ENCODE measurements at regions not wholly inside any gene's neighbourhood (a gene's known extent, or its start where the extent isn't known, plus 50 kb on each side); places are given as distances from the start of the nearest gene placed in this dataset.
"Not testable (repeated sequence)": the region's sequence is repeated elsewhere in the genome, so short reads cannot be mapped to it uniquely, and the experiment has no call there.

DNA sequence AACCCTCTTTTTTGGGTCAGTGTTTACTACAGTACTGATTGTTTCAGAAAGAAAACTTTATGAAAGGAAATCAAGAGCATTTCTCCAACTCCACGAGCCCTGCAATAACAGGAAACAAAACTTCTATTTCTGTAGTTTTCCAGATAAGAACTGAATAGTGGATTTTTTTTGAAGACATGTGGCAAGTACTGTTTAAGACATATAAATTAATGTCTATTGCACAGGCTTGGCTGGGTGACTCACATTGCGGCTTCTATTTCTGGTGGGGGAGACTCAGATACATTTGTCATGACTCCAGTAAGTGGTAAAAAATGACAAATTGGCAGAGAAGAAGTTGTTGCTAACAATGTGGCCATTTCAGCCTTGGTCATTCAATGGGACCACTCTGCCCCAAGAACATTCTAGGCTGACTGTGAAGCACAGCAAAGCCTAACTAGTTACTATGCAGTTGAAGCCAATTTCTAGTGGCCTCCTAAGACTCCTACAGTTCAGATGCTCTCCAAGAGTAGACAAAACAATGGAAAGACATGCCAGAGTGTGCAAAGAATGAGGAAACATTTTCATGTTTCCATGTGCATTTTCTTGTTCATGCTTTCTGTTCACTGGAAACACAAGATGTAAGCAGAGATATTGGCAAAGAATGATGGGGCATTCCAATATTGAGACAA lies 200.9 kb downstream of the EDN1 start:
- DNase-seq, result no peak
- in situ Hi-C loops (cut with MboI; ENCODE audit: low pct_unique_long_range_greater_than_20kb, low sequenced_read_pairs), result no loop called here

DNA sequence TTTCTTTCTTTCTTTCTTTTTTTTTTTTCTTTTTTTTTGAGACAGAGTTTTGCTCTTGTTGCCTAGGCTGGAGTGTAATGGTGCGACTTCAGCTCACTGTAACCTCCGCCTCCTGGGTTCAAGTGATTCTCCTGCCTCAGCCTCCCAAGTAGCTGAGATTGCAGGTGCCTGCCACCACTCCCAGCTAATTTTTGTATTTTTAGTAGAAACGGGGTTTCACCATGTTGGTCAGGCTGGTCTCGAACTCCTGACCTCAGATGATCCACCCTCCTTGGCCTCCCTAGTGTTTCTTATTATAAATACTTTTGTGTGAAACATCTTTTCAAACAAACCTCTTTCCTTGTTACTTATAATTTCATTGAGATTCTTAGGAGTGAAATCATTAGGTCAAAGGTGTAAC lies 202.8 kb downstream of the EDN1 start:
- in situ Hi-C loops (cut with MboI; ENCODE audit: low pct_unique_long_range_greater_than_20kb, low sequenced_read_pairs); DNase-seq: not testable (repeated sequence)

DNA sequence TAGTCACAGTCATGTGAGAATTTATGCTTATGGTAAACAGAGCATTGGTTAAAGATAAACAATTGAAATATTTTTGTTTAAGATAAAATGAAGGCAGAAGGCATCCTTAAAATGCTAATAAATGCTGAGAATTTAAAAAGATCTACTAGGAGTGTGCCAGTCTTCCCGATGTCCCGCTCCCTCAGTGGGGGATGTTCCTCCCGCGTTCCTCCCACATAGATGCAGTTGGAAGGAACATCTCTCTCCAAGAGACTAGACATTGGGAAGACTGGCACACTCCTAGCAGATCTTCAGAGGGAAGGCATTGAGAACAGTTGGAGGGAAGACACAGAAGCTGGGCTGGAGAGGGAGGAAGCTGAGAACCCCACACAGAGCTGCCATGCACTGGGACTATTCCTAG lies 203.3 kb downstream of the EDN1 start:
- in situ Hi-C loops (cut with MboI; ENCODE audit: low pct_unique_long_range_greater_than_20kb, low sequenced_read_pairs), result no loop called here
- no peak for DNase-seq

DNA sequence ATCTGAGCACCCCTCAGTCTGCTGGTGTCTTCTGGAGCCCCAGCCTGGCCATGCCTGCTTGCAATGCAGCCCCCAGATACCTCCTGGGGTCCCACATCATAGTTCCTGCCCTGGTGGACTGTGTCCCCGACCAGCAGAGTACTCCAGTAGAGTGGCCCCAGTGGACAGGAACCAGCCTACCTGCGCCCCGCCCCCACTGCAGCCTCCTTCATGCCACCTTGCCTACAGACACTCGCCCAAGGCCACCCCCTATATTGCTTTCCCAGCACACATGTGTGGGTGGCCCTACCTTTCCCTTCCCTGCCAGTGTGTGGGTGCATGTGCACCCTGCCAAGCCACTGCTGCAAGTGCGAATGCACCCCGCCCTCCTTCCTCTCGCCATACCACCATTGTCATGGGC lies 204.0 kb downstream of the EDN1 start:
- DNase-seq, result no peak
- in situ Hi-C loops (cut with MboI; ENCODE audit: low pct_unique_long_range_greater_than_20kb, low sequenced_read_pairs), result no loop called here

DNA sequence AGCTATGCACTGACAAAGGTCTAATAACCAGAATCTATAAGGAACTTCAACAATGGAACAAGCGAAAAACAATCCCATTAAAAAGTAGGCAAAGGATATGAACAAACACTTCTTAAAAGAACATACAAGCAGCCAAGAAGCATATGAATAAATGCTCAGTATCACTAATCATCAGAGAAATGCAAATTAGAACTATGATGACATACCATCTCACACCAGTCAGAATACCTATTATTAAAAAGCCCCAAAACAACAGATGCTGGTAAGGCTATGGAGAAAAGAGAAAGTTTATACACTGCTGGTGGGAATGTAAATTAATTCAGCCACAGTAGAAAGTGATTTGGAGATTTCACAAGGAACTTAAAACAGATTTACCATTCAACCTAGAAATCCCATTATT lies 211.8 kb downstream of the EDN1 start:
- no peak for DNase-seq
- in situ Hi-C loops (cut with MboI; ENCODE audit: low pct_unique_long_range_greater_than_20kb, low sequenced_read_pairs), result no loop called here

DNA sequence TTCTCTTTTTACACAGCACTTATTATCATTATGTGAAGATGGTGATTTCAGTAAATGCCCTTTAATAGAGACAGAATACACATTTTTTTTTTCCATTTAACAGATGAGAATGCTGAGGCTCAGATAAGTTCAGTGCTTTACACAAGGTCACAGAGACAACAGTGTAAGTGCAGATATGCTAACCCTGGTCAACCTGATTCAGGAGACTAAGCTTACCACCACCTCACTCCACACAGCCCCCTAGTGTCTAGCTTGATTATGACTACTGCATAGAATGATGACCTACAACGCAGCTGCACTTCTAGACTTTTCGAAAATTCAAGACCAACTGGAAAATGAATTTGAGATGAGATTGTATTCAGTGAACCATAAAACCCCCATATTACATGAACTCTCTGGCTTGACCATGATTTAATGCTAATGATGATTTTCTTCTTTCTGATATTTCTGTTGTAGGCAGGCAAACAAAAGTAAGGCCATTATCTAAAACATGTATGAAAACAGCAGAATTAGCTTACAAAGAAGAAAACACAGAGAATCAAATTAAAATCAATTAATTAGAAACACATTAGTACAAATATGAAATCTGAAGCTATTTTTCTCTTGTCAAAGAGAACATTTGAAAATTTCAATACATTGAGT lies 212.1 kb upstream of the PHACTR1 start:
- peak; percentile 51 for DNase-seq

DNA sequence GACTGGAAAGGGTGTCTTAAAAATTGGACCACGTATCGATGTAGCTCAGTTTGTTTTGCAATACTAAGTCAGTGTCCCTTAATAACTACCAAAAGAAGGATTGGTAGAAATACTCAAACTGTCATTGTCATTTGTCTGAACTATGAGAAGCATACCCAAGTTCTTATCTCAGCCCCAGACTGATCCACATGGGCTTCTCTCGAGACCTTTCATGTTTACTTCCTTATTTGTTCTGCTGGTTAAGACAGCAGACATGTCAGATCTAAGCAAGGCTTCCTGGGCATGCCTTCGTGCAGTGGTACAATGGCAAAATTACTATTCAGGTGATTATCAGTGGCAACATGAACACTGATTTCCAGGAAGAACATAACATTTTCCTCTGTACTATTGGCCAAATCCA lies 211.1 kb upstream of the PHACTR1 start:
- in situ Hi-C loops (cut with MboI; ENCODE audit: low pct_unique_long_range_greater_than_20kb, low sequenced_read_pairs), result no loop called here
- DNase-seq, result no peak

More for the DNA sequence above, 212.1 kb upstream of the PHACTR1 start:
- in situ Hi-C loops (cut with MboI; ENCODE audit: low pct_unique_long_range_greater_than_20kb, low sequenced_read_pairs), result no loop called here

DNA sequence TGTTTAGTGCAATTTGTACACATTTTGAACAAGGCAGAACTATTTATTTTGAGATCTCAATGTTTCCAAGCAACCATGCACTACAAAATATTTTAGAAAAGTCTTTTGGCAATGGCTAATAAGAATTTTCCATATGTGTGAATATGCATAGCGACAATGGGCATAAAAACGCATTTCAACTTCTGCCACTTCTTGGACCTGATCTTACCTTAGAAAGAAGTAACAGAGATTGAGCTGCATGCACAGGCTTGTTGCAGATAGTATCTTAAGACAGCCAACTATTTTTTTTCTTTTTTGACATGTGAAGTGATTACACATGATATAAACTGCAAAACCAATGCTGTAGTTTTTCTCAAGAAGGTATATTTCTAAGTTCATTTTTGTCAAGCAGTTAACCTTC lies 210.4 kb upstream of the PHACTR1 start:
- in situ Hi-C loops (cut with MboI; ENCODE audit: low pct_unique_long_range_greater_than_20kb, low sequenced_read_pairs), result no loop called here

DNA sequence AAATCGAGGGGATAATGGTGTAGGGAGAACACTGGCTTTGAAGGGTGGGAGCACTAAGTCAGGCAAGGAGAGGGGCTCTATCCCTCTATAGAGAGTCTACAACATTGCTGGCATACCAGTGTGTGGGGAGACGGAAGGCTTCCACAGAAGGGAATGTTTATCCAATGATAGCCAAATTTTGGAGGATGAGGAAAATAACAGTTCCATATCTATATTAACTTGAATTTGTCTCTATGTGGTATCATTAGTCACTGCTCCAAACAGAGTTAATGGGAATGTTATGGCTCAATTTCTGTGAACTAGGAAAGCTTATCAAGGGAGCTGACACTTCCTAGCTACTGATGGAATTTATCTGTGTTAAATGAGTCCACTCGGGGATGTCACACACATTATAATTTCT lies 208.9 kb upstream of the PHACTR1 start:
- in situ Hi-C loops (cut with MboI; ENCODE audit: low pct_unique_long_range_greater_than_20kb, low sequenced_read_pairs), result no loop called here
- no peak for DNase-seq

More for the DNA sequence above, 210.4 kb upstream of the PHACTR1 start:
- no peak for DNase-seq

DNA sequence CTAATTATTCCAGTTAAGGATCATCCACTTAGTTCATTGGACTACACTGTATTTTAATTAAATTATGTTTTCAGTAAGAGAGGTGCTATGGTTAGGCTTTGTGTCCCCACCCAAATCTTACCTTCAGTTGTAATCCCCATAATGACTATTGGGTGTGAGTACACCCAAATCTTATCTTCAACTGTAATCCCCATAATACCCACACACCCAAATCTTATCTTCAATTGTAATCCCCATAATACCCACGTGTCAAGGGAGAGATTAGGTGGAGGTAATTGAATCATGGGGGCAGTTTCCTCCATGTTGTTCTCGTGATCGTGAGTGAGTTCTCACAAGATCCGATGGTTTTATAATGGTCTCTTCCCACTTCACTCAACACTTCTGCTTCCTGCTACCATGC lies 208.0 kb upstream of the PHACTR1 start:
- DNase-seq, result no peak
- in situ Hi-C loops (cut with MboI; ENCODE audit: low pct_unique_long_range_greater_than_20kb, low sequenced_read_pairs), result no loop called here

DNA sequence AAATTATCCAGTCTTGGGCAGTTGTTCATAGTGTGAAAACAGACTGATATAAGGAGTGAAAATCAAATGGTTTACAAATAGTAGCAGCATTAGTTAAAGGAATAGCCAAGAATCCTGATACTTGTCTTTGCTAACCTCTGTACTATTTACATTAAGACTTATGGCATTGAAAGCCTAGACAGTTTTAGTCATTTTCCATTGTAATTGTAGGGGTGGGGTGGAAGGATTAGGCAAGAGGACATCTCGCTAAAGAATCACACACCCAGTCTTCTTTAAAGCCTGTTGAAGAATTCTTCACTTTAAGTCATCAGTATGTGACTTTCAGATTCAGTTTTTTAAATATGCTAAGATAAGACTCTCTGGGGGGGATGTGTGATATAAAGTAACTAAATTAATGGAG lies 207.5 kb upstream of the PHACTR1 start:
- DNase-seq, result no peak
- in situ Hi-C loops (cut with MboI; ENCODE audit: low pct_unique_long_range_greater_than_20kb, low sequenced_read_pairs), result no loop called here

DNA sequence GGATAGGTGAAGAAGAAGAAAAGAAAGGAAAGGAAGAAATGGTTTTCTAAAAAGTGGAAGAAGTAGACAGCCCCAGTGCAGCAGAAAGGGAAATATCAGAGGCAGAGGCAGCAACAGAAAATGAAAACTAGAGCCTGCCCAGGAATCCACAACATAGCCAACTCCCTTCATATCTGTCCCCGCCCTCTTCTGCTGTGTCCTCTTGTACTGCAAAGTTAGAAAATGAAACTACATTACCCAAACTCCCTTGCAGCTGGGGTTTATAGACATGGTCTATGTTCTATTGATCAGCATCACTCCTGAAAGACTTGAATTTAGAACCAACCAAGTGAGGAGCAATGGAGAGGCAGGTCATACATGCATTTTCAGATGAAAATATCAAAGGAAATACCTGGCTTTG lies 200.5 kb upstream of the PHACTR1 start:
- in situ Hi-C loops (cut with MboI; ENCODE audit: low pct_unique_long_range_greater_than_20kb, low sequenced_read_pairs), result no loop called here
- no peak for DNase-seq

DNA sequence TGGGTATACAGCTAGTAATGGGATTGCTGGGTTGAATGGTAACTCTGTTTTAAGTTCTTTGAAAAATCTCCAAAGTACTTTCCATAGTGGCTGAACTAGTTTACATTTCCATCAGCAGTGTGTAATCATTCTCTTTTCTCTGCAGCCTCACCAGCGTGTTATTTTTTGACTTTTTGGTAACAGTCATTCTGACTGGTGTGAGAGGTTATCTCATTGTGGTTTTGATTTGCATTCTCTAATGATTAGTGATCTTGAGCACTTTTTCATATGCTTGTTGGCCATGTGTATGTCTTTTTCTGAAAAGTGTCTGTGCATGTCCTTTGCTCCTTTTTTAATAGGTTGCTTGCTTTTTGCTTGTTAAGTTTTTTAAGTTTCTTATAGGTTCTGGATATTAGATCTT lies 194.2 kb upstream of the PHACTR1 start:
- no peak for DNase-seq
- in situ Hi-C loops (cut with MboI; ENCODE audit: low pct_unique_long_range_greater_than_20kb, low sequenced_read_pairs), result no loop called here

DNA sequence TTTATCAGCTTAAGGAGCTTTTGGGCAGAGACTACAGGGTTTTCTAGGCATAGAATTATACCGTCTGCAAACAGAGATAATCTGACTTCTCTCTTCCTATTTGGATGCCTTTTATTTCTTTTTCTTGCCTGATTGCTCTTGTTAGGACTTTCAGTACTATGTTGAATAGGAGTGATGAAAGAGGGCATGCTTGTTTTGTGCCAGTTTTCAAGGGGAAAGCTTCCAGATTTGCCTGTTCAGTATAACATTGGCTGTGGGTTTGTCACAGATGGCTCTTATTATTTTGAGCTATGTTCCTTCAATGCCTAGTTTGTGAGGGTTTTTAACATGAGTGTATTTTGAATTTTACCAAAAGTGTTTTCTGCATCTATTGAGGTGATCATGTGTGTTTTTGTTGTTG lies 192.8 kb upstream of the PHACTR1 start:
- in situ Hi-C loops (cut with MboI; ENCODE audit: low pct_unique_long_range_greater_than_20kb, low sequenced_read_pairs), result no loop called here

DNA sequence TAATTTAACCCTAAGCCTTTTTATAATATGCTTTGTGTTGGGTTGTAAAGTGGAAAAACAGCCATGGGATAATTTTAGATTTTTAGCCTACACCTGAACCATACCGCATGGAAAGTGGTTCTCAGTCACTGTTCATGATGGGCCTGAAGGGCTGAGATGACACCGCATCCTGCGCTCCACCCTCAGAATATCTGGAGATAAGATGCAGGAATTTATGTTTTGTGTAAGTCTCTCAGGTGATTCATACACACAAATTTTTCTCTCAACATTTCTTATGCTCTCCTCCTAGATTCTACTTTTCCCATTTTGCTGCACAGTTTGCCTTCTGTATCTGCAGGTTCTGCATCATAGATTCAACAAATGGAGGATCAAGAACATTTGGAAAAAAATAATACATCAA lies 191.3 kb upstream of the PHACTR1 start:
- in situ Hi-C loops (cut with MboI; ENCODE audit: low pct_unique_long_range_greater_than_20kb, low sequenced_read_pairs), result no loop called here
- DNase-seq, result no peak

More for the DNA sequence above, 192.8 kb upstream of the PHACTR1 start:
- no peak for DNase-seq

DNA sequence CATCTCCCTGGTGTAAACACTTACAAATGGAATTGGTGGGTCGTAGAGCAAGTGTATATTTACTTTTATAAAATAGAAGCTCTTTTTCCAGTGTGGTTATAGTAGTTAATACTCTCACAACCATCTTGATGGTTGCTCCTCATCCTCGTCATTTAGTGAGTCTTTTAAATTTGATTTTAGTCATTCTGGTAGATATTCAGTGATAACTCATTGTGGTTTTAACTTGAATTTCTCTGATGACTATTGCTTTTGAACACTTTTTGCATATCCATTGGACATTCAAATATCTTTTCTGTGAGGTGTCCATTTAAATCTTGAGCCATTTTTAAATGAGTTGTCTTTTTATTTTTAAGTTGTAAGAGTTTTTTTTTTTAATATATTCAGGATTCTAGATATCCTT lies 189.2 kb upstream of the PHACTR1 start:
- DNase-seq, result no peak

DNA sequence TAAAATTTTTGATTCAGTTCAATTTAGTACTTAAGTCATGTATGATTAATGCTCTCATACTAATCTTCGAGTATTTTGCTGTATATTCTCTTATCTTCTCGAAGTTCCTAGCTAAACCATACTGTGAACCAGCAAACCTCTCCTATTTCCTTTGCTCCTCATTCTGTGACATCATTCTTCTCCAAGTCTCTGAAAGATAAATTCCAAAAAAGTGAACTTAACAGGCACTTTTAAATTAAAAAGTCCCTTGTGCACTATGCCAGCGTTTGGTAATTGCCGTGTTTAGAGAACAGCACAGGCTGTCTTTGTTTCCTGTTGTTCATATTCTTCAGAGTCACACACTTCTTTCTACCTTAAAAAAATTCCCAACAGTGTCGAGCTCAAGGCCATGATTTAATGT lies 188.4 kb upstream of the PHACTR1 start:
- in situ Hi-C loops (cut with MboI; ENCODE audit: low pct_unique_long_range_greater_than_20kb, low sequenced_read_pairs), result no loop called here
- DNase-seq, result no peak

More for the DNA sequence above, 189.2 kb upstream of the PHACTR1 start:
- in situ Hi-C loops (cut with MboI; ENCODE audit: low pct_unique_long_range_greater_than_20kb, low sequenced_read_pairs), result no loop called here

DNA sequence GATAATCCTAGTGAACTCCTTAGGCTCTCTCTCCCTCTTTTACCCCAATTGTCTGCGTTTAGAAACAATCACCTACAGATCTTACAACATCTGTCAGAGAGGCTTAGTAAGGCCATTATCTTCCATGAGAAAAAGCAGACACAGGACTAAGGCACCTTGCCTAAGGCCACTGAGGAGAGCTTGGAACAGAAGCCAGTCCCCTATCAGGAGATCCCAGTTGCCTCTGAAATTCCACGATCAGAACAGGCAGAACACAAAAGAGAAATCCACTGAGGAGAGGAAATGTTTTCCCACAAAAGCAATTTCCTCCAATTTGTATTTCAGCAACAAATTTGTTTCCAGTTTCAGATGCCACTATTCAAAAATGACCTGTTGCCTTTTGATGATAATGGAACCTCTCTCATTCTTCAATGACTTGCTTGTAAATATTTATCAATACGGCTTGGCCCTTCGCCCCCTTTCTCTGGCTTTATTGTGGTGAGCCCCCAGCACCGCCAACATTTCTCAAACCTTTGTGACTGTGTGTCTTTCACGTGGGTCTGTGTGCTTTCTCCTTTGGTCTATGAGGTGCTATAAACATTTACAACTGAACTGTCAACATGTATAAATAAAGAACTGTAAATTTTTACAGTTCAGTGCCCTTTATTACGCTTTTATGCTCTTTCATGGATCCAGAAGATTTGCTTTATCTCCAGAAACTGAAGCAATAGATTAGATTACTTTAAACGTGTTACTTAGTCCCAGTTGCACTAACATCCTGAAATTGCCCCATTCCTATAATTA lies 187.8 kb upstream of the PHACTR1 start:
- DNase-seq, result no peak
- in situ Hi-C loops (cut with MboI; ENCODE audit: low pct_unique_long_range_greater_than_20kb, low sequenced_read_pairs), result no loop called here

DNA sequence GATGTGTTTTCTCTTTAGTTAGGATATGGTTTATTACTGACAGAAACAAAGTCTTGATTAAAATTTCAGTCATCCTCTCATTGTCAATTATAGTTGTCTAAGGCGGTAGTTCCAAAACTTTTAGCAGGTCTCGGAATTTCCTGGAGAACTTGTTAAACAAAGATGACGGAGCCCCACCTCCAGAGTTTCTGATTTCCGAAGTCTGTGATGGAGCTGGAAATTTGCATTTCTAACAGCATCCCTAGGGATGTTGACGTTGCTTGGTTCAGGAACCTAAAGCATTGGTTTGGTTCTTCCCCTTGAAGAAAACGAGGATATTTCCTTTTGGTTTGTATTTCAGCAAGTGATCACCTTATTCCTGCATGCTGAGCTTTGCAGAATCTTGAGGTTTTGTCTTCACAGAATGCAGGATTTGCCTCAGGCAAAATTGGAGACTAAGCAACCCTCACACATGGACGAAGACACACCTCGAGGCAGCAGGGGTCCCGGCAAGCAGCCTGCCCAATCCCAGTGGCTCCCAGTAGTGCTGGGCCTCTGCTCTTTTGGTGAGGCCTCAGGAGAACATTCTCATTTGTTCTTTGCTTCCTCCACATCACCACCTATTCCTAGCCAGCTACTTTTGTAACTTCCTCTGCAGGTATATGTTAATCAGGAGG lies 187.1 kb upstream of the PHACTR1 start:
- DNase-seq, result no peak
- in situ Hi-C loops (cut with MboI; ENCODE audit: low pct_unique_long_range_greater_than_20kb, low sequenced_read_pairs), result no loop called here

DNA sequence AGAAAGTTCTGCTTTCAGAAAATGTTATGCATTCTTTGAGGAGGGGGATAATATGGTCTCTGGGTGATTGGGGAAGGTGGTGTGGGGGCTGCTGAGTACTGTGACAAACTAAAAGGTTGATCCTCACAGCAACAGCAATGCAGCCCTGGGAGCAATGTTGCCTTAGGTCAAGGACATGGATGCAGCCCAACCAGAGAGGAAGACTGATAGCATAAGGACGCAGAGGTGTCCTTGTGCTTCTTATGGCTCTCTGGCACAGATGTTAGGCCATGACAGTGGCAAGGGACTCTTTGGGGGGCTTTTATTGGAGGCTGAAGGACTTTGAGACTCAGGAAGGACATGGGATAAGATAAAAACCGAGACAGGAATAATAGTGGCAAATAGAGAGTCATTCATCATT lies 186.2 kb upstream of the PHACTR1 start:
- no peak for DNase-seq
- in situ Hi-C loops (cut with MboI; ENCODE audit: low pct_unique_long_range_greater_than_20kb, low sequenced_read_pairs), result no loop called here

All from KBM-7 (cell line).